Endometrium (tissue), 2 donors: ENCODE measurements at regions not wholly inside any gene's neighbourhood (a gene's known extent, or its start where the extent isn't known, plus 50 kb on each side); places are given as distances from the start of the nearest gene placed in this dataset.
"Not testable (repeated sequence)": the region's sequence is repeated elsewhere in the genome, so short reads cannot be mapped to it uniquely, and the experiment has no call there.

Source experiments
- FAIRE-seq: peaks from 2 replicates; lab custom pipeline; 2012; peaks lifted over from hg19 to GRCh38; lab: Jason Lieb, UNC
- donor health status: control.
- donor health status: control.

GRCh38 chr2:142649581-142649980 lies 227.9 kb upstream of the KYNU start:
- no peak for FAIRE-seq

- FAIRE-seq: no peak
These were observed 234.8 kb upstream of the KYNU start for GRCh38 chr2:142642650-142643049.

- FAIRE-seq: no peak
These were observed 248.3 kb upstream of the KYNU start for GRCh38 chr2:142629193-142629592.

- FAIRE-seq: no peak
These were observed 256.2 kb upstream of the KYNU start for GRCh38 chr2:142621287-142621686.

- no peak for FAIRE-seq
These were observed 260.0 kb upstream of the KYNU start for GRCh38 chr2:142617461-142617860.

- FAIRE-seq: no peak
These were observed 261.6 kb upstream of the KYNU start for GRCh38 chr2:142615876-142616275.

- FAIRE-seq: not testable (repeated sequence)
These were observed 264.3 kb upstream of the KYNU start for GRCh38 chr2:142613193-142613592.

- no peak for FAIRE-seq
These were observed 272.0 kb upstream of the KYNU start for GRCh38 chr2:142605421-142605820.

GRCh38 chr2:142603759-142604158 lies 273.7 kb upstream of the KYNU start:
- peak; percentile 51 for FAIRE-seq

- FAIRE-seq: no peak
These were observed 275.0 kb upstream of the KYNU start for GRCh38 chr2:142602418-142602989.

- FAIRE-seq: no peak
These were observed 275.7 kb upstream of the KYNU start for GRCh38 chr2:142601794-142602193.

GRCh38 chr2:142599504-142599903 lies 278.0 kb upstream of the KYNU start:
- no peak for FAIRE-seq

GRCh38 chr2:142598846-142599245 lies 278.6 kb upstream of the KYNU start:
- no peak for FAIRE-seq

- FAIRE-seq: no peak
These were observed 281.0 kb upstream of the KYNU start for GRCh38 chr2:142596334-142597088.

- no peak for FAIRE-seq
These were observed 282.5 kb upstream of the KYNU start for GRCh38 chr2:142594935-142595334.

- FAIRE-seq: no peak
These were observed 285.3 kb upstream of the KYNU start for GRCh38 chr2:142592171-142592570.

- FAIRE-seq: no peak
These were observed 286.0 kb upstream of the KYNU start for GRCh38 chr2:142591420-142591819.

GRCh38 chr2:142588269-142588668 lies 289.2 kb upstream of the KYNU start:
- FAIRE-seq: no peak

- FAIRE-seq: no peak
These were observed 290.5 kb upstream of the KYNU start for GRCh38 chr2:142586693-142587580.

- no peak for FAIRE-seq
These were observed 291.7 kb upstream of the KYNU start for GRCh38 chr2:142585785-142586184.

GRCh38 chr2:142582317-142582716 lies 295.1 kb upstream of the KYNU start:
- no peak for FAIRE-seq

- no peak for FAIRE-seq
These were observed 296.0 kb upstream of the KYNU start for GRCh38 chr2:142581491-142581890.

- no peak for FAIRE-seq
These were observed 296.8 kb upstream of the KYNU start for GRCh38 chr2:142580691-142581090.
